Neural crest cell (in vitro differentiated cells): ENCODE measurements at regions not wholly inside any gene's neighbourhood (a gene's known extent, or its start where the extent isn't known, plus 50 kb on each side); places are given as distances from the start of the nearest gene placed in this dataset.

ENCODE experiments used
- DNase-seq: peaks from one replicate; pipeline ENCODE4 v3.0.0; 2021; ENCODE audit warnings: low read depth, mixed read lengths, low spot score
- H3K27ac Mint-ChIP-seq: one replicate; pipeline ENCODE4 v1.8.0; 2021; ENCODE audit warnings: mild to moderate bottlenecking, mixed read lengths; ENCODE audit not compliant: unreplicated experiment
- H3K27me3 Mint-ChIP-seq: 2 replicates; pipeline ENCODE4 v1.8.0; 2021; ENCODE audit warnings: low read depth, mild to moderate bottlenecking, mixed read lengths
- H3K36me3 Mint-ChIP-seq: 2 replicates; pipeline ENCODE4 v1.8.0; 2021; ENCODE audit warnings: low read depth, mild to moderate bottlenecking, mixed read lengths
- H3K4me1 Mint-ChIP-seq: 2 replicates; pipeline ENCODE4 v1.8.0; 2021; ENCODE audit warnings: mixed read lengths
- H3K4me3 Mint-ChIP-seq: one replicate; pipeline ENCODE4 v1.8.0; 2021; ENCODE audit warnings: mild to moderate bottlenecking, mixed read lengths
- H3K9me3 Mint-ChIP-seq: 2 replicates; pipeline ENCODE4 v1.8.0; 2021; ENCODE audit warnings: mixed read lengths
- TF ChIP-seq, protein P1 (sequence below): fragments of 200-600 bp; sonication (generic); conservative IDR thresholded peaks from 2 replicates; pipeline ENCODE4 v1.5.0; 2021; ENCODE audit warnings: antibody characterized with exemption, mild to moderate bottlenecking

DNA sequence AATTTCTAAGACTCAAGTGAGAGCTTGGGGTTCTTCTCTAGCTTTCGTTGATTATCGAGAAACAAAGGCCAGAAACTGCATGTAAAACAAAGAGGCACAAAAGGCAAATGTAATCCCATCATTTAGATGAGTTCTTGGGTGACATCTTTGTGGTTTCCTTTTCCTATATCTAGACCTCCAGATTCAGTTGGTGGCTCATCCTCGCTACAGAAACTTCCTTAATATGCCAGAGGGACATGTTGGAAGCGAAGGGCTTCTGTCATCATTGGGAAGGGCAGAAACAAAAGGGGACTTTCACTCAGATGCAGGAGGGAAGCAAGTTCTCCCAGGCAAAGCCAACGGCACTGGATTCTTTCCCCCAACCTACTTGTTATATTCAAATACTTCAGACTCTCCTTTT lies 150.6 kb upstream of the ZFHX3 start:
- Mint-ChIP-seq H3K9me3 (peaks cover 5% of the 10 kb centered on the region), H3K4me3 (no peak overlapping the region), H3K4me1 (peaks cover 4% of the 10 kb centered on the region), H3K36me3 (no peaks in the 10 kb centered on the region), H3K27me3 (no peaks in the 10 kb centered on the region), H3K27ac (no peak overlapping the region)
- DNase-seq: no peak
- TF ChIP-seq, protein P1, sequence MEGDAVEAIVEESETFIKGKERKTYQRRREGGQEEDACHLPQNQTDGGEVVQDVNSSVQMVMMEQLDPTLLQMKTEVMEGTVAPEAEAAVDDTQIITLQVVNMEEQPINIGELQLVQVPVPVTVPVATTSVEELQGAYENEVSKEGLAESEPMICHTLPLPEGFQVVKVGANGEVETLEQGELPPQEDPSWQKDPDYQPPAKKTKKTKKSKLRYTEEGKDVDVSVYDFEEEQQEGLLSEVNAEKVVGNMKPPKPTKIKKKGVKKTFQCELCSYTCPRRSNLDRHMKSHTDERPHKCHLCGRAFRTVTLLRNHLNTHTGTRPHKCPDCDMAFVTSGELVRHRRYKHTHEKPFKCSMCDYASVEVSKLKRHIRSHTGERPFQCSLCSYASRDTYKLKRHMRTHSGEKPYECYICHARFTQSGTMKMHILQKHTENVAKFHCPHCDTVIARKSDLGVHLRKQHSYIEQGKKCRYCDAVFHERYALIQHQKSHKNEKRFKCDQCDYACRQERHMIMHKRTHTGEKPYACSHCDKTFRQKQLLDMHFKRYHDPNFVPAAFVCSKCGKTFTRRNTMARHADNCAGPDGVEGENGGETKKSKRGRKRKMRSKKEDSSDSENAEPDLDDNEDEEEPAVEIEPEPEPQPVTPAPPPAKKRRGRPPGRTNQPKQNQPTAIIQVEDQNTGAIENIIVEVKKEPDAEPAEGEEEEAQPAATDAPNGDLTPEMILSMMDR: no peak

DNA sequence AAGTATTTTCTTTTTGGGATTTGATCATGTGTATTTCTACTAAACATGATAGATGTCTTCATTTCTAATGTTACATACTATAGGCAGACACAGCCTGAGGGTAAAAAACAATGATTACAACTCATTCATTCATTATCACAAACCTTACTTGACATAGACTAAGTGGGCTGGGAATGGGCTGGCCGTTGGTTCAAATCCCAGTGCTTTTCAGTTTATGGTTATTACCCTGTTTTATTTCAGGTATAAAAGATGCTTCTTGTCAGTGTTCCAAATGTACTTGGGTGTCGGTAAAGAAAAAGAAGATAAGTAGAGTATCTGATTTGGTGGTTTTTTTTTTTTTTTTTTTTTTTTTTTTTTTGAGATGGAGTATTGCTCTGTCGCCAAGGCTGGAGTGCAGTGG lies 149.7 kb upstream of the ZFHX3 start:
- H3K27ac Mint-ChIP-seq: no peak overlapping the region
- DNase-seq: no peak
- TF ChIP-seq, protein P1: no peak
- H3K9me3 Mint-ChIP-seq: peaks cover 5% of the 10 kb centered on the region
- peaks cover 7% of the 10 kb centered on the region for H3K4me1 Mint-ChIP-seq
- H3K4me3 Mint-ChIP-seq: no peak overlapping the region
- no peaks in the 10 kb centered on the region for H3K36me3 Mint-ChIP-seq
- no peaks in the 10 kb centered on the region for H3K27me3 Mint-ChIP-seq

DNA sequence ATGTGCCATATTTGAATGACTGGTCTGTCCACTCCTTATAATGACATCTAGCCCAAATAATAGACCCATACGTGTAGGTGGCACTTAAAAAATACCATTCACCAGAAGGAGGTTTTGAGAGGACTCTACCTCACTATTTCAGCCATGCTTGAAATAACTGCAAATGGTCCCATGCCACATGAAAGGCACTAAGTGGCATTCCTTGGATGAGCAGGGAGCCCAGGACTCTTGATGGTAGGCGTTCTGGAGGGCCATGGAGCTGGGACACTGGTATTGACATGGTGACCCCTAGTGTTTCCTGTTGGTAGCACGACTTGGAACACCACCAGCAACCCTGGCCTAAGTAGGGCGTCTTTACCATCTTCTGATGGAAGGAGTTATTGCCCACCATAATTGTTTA lies 148.7 kb upstream of the ZFHX3 start:
- Mint-ChIP-seq H3K4me1 (peaks cover 16% of the 10 kb centered on the region), H3K9me3 (peaks cover 3% of the 10 kb centered on the region), H3K4me3 (no peak overlapping the region), H3K36me3 (no peaks in the 10 kb centered on the region), H3K27me3 (no peaks in the 10 kb centered on the region), H3K27ac (no peak overlapping the region)
- DNase-seq: peak; percentile 55
- TF ChIP-seq, protein P1: peak; percentile 64

DNA sequence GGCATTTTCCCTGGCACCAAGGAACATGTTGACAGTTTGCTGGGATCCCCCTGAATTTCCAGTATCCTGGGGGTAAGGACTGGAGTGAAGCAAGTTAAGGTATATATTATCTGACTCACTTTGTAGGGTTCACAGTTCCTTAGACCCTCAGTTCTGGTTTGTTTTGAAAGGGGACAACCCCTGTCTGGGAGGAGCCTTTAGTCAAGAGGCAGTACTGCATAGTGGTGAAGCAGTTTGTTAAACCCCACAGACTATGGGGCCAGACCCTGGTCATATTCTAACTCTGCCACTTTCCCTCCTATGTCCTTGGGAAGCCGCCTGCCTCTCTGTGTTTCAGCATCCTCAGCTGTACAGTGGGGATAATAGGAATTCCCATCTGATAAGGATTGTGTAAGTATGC lies 145.5 kb upstream of the ZFHX3 start:
- Mint-ChIP-seq H3K27ac (no peak overlapping the region), H3K9me3 (peaks cover 3% of the 10 kb centered on the region), H3K4me3 (no peak overlapping the region), H3K4me1 (peaks cover 27% of the 10 kb centered on the region), H3K27me3 (peaks cover 3% of the 10 kb centered on the region), H3K36me3 (no peaks in the 10 kb centered on the region)
- TF ChIP-seq, protein P1: no peak
- no peak for DNase-seq

DNA sequence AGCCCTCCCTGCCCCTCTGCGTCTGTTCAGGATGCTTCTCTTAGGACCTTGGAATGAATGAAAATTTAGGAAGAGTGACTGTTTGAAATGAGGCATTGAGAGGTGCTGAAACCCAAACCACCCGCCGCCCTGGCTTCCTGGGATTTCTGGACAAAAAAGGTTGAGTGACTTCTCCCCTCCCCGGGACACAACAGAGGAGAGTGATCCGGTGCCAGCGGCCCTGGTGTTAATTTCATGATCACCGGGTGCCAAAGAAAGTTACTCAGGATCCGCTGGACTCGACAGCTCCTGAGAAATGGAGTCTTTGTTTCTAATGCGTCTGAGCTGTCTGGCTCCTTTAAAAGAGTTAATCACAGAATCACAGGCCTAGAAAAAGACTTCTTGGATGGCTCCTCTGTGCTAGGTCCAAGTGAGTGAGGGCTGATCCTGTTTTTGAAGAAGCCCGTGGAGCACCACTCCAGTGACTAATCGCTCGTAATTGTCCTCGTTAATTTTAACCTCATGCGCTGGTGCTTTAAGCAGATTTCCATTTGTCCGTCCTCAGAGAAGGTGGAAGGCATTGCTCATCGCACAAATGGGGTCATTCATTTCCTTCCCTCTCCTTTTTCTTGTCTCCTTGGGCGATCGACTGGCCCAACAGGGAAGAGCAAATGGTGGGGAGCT lies 144.4 kb upstream of the ZFHX3 start:
- Mint-ChIP-seq H3K4me3 (no peak overlapping the region), H3K9me3 (peaks cover 3% of the 10 kb centered on the region), H3K27ac (peak overlapping the region; percentile 35), H3K4me1 (peaks cover 30% of the 10 kb centered on the region), H3K27me3 (peaks cover 3% of the 10 kb centered on the region), H3K36me3 (no peaks in the 10 kb centered on the region)
- TF ChIP-seq, protein P1: no peak
- no peak for DNase-seq
